HG03045 (cell line): ENCODE measurements at regions not wholly inside any gene's neighbourhood (a gene's known extent, or its start where the extent isn't known, plus 50 kb on each side); places are given as distances from the start of the nearest gene placed in this dataset.
"Not testable (repeated sequence)": the region's sequence is repeated elsewhere in the genome, so short reads cannot be mapped to it uniquely, and the experiment has no call there.

Experiments used
- ATAC-seq: cut with Tn5 transposase; IDR thresholded peaks from one replicate; pipeline ENCODE4 v1.9.1; 2021; ENCODE audit warnings: mild to moderate bottlenecking, moderate library complexity; ENCODE audit not compliant: unreplicated experiment

- ATAC-seq, result no peak
These were observed 495.6 kb upstream of the MAN1A1 start for GRCh38 chr6:119845161-119845560.

DNA sequence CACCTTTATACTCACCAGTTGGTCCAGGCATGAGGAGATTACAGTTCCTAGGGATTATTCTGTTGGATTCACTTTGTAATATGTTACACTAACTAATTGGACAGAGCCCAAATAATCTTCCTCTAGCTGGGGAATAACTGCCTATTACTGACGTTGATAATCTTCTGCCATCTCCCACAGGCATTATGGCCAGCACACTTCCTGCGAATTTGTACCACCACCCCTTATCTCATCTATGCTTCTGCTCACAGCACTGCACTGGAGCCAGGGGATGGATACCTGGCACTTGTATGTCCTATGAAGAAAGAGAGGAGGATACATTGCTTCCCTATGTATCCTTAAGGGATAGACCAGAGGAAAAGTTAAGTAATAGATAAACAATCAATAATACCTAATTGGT, 494.8 kb upstream of the MAN1A1 start:
- ATAC-seq, result no peak

DNA sequence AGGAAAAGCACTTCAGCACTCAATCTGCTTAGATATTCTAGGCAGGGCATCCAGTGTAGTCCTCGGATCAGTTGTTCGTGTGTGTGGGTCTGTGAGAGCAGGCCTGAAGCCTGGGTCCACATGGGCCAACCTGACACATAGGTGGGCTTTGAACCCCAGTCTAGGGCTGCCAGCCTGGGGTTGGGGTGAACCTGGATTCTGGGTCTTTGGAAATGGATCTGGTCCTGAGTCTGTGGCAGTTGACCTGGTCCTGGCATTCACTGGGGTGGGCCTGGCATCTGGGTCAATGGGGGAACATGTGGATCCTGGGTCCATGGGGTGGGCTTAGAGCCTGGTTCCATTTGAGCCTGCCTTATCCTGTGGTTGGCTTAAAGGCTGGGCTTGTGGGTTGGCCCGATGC, 492.6 kb upstream of the MAN1A1 start:
- ATAC-seq, result no peak

GRCh38 chr6:119838043-119838442, 488.5 kb upstream of the MAN1A1 start:
- ATAC-seq, result no peak

DNA sequence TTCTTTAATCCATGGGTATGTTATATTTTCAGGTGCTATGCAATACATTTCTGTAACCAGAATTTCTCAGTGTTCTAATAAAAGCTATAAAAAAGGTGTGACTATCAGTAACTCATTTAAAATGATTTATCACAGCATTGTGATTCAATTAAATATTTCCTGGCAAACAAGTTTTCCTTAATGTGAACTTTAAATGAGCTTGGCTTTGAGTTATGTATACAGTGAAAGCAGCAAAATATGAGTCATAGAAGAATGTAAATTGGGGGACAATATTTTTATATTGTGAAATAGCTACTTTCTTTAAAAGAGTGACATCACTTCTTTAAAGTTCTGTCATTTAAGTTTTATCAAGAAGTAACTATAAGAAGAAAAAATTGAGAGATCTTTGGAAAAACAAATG, 484.9 kb upstream of the MAN1A1 start:
- no peak for ATAC-seq

GRCh38 chr6:119832411-119832810, 482.9 kb upstream of the MAN1A1 start:
- no peak for ATAC-seq

DNA sequence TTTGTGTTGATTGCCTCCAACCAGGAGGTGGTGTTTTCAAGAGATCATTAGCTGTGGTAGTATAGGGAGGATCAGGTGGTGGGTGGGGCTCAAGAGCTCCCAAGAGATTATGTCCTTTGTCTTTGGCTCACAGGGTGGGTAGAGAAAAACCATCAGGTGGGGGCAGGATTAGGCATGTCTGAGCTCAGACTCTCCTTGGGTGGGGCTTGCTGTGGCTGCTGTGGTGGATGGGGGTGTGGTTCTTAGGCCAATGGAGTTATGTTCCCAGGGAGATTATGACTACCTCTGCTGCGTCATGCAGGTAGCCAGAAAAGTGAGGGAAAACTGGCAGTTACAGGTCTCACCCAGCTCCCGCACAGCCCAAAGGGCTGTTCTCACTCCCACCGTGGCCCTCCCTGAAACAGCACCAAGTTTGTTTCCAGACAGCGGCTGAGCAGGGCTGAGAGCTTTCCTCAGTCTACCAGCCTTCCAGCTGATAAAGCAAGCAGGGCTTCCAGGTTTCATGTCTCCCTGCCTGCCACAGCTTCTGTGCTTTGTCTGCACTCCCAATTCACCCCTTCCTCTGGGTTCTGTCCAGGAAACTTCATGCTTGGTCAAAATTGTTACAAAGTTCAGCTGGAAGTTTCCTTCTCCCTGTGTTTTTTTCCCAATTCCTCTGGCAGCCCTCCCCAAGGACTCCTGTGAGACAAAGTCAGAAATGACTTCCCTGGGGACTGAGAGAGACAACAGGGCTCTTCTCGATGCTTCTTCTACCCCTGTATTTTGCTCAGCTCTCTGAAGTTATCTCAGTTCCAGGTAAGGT, 481.1 kb upstream of the MAN1A1 start:
- no peak for ATAC-seq

DNA sequence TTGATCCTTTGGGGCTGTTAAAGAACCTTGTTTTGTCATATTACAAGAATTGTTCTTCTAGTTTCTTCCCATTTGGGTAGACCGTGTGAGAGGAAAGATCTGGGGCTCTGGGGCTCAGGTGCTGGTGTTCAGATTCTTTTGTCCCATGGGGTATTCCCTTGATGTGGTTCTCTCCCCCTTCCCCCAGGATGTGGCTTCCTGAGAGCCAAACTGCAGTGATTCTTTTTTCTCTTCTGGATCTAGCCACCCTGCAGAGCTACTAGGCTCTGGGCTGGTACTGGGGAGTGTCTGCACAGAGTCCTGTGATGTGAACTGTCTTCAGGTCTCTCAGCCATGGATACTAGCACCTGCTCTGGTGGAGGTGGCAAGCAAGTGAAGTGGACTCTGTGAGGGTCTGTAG, 480.5 kb upstream of the MAN1A1 start:
- no peak for ATAC-seq

DNA sequence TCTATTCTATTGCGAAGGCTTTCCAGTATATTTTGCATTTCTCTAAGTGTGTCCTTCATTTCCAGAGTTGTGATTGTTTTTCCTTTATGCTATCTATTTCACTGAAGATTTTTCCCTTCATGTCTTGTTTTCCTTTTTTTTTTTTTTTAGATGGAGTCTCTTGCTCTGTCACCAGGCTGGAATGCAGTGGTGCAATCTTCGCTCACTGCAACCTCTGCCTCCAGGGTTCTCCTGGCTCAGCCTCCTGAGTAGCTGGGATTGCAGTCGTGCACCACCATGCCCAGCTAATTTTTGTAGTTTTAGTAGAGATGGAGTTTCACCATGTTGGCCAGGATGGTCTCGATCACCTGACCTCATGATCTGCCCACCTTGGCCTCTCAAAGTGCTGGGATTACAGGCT, 479.9 kb upstream of the MAN1A1 start:
- ATAC-seq, result not testable (repeated sequence)

- no peak for ATAC-seq
These were observed 479.4 kb upstream of the MAN1A1 start for GRCh38 chr6:119829006-119829405.

GRCh38 chr6:119821380-119821779, 471.8 kb upstream of the MAN1A1 start:
- no peak for ATAC-seq

DNA sequence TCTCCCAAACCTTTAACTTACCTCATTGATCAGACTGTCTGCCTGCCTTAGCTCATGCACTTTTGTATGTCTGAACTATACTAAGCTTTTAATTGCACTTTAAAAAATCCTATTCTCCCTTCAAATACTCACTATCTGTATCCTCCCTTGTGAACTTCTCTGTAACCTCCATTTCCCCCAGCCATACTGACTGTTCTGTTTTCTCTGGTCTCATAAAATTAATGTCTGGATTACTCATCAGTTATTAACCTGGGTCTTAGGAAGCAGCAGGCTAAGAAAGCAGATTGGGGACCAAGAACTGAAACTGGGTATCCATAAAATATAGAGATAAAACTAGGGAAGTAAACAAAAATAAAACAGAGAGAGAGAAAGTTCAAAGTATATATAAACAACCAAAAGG, 469.3 kb upstream of the MAN1A1 start:
- ATAC-seq, result no peak

DNA sequence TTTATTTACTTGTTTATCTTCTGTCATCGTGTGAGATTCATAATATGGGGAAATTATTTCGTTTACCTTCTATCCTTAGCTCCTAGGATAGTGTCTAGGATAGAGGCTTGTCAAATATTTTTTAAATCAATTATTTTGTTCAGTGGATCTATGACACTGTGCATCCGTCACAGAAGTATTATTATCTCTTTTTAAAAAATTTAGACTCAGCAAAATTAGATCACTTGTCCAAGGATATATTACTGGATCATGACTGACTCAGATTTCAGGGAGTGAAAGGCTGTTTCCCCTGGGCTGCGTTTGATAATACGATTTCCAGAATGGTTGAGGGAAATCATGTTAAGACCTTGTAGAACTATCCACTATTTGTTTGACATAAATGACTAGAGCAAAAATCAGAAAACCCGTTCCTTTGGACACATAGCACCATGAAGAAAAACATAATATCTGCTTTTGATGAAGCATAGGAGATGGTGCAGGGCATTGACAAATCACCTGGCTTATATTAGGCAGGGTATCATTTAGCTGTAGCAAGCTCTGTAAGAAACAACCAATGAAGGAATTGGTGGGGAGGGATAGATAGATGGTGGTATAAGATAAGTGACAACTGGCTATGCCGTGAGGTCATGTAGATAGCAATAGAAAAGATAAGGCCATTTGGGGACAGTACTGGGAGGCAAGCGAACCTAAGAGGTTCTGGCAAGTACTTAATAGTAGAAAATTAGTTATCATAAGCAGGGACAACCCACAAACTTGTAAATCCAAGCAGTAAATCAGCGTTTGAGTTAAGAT, 465.2 kb upstream of the MAN1A1 start:
- no peak for ATAC-seq

DNA sequence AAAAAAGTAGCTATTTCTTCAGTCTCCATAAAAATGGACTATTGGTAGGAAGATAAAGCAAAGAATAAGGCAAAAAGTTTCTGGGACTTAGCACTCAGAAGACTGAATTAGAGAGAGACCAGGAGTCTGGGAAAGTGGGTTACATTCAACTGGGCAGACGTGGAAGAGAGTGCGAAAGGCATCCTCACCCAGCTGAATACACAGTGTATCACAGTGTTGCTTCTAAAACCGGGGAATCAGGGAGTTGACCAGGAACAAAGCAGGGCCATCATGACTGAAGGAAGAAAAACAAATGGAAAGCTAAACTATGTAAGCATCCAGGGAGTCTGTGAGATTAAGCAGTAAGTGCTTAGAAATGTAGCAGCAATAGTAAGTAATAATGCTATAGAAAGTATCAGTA, 452.9 kb upstream of the MAN1A1 start:
- no peak for ATAC-seq

DNA sequence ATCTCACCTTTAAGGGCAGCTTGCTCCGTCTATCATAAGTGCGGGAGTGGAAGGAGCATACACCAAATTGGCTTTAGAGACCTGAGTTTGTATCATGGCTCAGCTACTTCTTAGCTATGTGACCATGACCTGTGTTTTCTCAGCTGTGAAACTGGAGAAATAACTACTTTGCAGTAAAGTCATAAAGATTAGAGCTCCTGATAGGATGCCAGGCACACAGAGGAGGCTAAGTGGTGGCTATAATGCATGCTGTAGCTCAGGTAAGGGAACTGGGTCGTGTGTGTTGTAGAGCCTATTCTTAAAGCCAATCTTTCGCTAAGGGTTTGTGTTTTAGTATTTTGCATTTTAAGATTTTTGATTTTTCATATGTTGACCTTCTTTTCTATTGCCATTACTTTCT, 451.5 kb upstream of the MAN1A1 start:
- ATAC-seq, result no peak

DNA sequence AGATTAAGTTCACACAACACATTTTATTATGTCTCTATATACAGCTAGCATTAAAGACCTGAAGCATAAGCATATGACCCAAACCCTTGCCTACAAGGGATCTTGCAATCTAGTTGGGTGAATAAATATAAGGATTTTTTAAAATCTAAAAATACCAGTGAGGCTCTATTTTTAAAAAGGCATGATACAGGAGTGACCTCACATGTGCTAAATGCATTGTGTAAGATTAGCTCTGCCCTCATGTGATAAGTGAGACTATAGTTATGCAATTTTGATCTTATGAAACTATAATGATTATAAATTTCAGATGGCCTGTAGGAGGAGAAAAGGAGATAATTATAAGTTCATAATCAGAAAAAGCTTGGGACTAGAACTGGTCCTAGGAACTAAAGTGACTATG, 451.0 kb upstream of the MAN1A1 start:
- ATAC-seq, result no peak

DNA sequence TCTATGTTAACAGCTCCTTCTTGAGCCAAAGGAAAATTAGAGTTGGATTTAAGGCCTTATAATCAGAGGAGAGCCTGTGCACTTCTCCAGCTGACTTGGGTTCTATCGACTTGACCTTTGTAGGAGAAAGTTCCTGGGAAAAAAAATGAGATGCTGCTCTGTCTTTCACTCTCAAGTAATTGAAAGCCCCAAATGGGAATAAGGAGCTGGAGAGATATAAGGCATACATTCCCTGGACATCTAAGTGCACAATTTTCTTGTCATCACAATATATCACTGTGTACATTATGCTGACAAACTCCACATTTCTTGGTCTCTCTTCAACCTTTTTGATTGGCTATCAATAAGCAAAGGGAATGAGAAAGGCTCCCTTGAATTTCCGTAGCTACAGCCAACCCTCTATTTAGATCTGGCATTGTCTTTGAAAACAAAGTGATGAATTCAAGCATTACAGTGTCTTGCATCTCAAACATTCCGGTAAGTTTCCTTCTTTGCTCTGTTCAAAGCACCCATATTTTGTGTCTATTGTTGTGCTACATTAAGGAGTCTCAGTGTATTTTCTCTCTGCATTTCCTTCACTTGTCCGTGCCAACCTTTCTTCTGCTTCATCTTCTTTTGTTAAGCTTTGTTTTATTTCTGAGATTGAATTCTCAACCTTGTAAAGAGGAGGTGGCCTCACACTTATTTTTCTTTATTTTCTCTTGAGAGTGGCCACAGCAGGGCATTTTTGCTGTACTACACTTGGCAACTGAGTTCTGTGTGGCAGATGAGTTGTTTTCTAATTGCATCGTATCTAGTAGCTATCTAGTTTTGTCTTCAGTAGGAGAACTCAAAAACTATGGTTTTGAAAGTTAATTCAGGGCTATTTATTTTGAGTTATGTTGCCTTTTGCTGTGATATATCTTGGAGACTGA, 450.3 kb upstream of the MAN1A1 start:
- ATAC-seq, result no peak

DNA sequence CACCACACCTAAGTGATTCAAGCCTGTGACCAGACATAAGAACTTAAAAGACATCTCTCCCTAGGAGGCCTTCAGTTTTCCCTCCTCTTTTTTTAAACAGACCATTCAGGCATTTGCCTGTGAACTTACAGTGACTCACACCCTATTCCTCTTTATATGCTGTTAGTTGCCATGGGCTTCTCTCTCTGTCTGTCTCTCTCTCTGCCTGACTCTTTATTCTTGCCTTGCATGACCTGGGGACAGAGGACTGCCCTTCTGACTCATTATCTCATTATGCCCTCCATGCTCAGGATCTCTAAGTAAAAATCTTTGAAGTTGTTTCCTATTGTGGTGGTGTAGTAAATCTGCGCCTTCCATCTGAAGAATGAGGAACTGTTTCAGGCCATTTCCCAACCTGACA, 442.2 kb upstream of the MAN1A1 start:
- no peak for ATAC-seq

DNA sequence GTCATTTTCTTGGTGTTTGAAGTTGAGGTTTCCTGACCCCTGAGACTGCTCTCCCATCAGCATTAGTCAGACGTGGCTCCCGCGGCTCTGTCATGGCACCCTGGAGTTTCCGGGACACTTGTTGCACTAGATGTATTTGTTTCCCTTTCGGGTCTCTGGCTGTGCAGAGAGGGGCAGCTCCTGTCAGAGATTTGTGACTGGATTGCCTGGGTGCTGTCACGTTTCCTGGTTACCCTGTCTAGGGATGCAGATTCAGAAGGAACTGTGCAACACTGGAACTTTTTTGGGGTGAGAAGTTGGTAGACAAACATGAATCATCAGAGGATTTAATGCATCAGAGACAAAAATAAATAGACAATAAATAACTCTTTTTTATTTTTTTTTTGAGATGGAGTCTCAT, 431.8 kb upstream of the MAN1A1 start:
- no peak for ATAC-seq

GRCh38 chr6:119768201-119768600, 418.6 kb upstream of the MAN1A1 start:
- ATAC-seq, result no peak

GRCh38 chr6:119764927-119765681, 415.5 kb upstream of the MAN1A1 start:
- ATAC-seq, result no peak
